GM10248 (cell line): ENCODE measurements at regions not wholly inside any gene's neighbourhood (a gene's known extent, or its start where the extent isn't known, plus 50 kb on each side); places are given as distances from the start of the nearest gene placed in this dataset.

Experiments used
- CTCF ChIA-PET: fragments of 300-600 bp; sonication (Branson Sonifier 250); formaldehyde crosslinking; extraction: SDS; loops from one replicate; lab custom pipeline; 2021; ENCODE audit warnings: antibody characterized with exemption; lab: Yijun Ruan, JAX
- POLR2A ChIA-PET: fragments of 350-650 bp; sonication (Branson Sonifier 250); formaldehyde crosslinking; extraction: SDS; loops from one replicate; lab custom pipeline; 2020; ENCODE audit warnings: antibody characterized with exemption; lab: Yijun Ruan, JAX
- DNase-seq: peaks from one replicate; pipeline ENCODE4 v3.0.0; 2012; ENCODE audit errors: extremely low spot score
- TF ChIP-seq, protein P1 (sequence below): IDR thresholded peaks from 2 replicates; pipeline ENCODE4 v1.5.1; 2012; ENCODE audit warnings: mild to moderate bottlenecking, low read depth; ENCODE audit errors: extremely low read depth, missing control alignments, control extremely low read depth

DNA sequence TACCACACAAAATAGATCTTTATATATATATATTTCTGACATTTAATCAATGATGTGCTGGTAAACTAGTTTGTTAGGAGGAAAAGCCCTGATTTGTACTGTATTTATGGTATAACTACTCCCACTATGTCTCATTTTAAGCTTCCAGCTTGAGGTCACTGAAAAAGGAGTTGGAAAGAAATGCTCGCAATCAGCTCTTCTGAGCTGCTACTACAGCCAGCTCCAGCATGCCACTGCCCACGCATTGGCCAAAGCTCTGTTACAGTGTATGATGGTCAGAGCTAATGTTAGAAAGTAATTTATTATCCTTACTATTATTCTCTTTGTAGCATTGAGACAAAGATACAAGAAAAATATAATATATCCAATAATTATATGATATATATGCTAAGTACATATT, 55.0 kb upstream of the PCED1B start:
- CTCF ChIA-PET: interaction anchor here (0.8 to 2.1 kb wide), 5 partner anchors 13 to 953 kb away, joined by 3 to 6 read pairs (median 4); no protein-coding TSS in a partner anchor
- no peak for DNase-seq
- TF ChIP-seq, protein P1, sequence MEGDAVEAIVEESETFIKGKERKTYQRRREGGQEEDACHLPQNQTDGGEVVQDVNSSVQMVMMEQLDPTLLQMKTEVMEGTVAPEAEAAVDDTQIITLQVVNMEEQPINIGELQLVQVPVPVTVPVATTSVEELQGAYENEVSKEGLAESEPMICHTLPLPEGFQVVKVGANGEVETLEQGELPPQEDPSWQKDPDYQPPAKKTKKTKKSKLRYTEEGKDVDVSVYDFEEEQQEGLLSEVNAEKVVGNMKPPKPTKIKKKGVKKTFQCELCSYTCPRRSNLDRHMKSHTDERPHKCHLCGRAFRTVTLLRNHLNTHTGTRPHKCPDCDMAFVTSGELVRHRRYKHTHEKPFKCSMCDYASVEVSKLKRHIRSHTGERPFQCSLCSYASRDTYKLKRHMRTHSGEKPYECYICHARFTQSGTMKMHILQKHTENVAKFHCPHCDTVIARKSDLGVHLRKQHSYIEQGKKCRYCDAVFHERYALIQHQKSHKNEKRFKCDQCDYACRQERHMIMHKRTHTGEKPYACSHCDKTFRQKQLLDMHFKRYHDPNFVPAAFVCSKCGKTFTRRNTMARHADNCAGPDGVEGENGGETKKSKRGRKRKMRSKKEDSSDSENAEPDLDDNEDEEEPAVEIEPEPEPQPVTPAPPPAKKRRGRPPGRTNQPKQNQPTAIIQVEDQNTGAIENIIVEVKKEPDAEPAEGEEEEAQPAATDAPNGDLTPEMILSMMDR: no peak
- POLR2A ChIA-PET: no interaction called here

DNA sequence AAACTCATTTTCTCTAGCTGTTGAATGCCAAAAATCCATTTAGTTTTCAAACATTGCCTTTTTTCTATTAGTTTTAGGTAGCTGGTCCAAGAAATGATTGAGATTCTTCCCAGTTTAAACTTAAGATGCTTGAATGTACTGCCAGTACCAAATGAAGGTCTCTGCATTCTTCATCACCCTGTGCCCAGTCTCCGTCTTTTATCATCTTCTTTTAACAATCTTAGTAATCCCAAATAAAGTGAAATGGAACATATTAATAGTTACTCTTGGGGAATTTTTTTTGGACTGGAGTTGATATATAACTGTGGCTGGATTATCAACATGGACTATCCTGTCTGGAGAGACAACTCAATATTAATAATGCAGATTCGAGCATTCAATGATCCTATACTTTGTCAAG, 54.1 kb upstream of the PCED1B start:
- CTCF ChIA-PET: interaction anchor here (1.6 kb wide), 1 partner anchor 41 kb away, joined by 4 read pairs; no protein-coding TSS in a partner anchor

DNA sequence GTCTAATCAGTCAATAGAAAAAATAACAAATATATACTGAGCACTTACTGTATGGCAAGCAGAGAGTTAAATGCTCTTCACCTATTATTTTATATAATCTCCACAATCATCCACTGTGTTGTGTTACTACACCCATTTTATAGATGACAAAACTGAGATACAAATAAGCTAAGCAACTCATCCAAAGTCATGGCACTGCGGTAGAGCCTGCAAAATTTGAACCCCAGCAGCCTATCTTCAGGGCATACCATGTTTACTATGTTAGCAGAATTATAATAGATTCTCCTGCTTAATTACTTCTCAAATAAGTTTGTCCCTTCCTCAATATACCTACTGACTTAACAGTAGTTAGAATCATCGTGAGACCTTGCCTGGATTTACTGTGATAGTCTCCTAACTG, 53.6 kb upstream of the PCED1B start:
- DNase-seq: no peak
- TF ChIP-seq, protein P1: no peak
- CTCF ChIA-PET: interaction anchor here (0.9 to 1.6 kb wide), 2 partner anchors 11 to 281 kb away, joined by 3 read pairs; no protein-coding TSS in a partner anchor
- POLR2A ChIA-PET: no interaction called here

More for the DNA sequence above, 54.1 kb upstream of the PCED1B start:
- POLR2A ChIA-PET: no interaction called here
- no peak for DNase-seq
- TF ChIP-seq, protein P1: no peak

DNA sequence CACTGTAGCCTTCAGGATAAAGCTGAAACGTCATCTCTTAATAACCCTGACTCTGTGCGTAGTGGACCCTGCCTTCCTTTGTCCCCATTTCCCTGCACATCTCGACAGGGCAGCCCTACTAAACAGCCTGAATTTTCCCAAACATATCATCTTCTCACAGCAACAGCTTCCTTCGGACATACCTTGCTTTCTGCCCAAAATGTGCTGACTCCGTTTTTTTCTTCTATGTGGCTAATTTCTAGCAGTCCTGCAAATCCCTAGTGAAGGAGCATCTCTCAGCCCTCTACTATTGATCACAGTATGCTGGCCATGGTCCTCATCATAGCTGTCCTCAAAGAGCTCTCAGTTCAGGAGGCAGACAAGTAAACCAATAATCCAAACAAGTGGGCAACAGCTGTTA, 53.1 kb upstream of the PCED1B start:
- POLR2A ChIA-PET: no interaction called here
- CTCF ChIA-PET: interaction anchor here (0.9 to 1.6 kb wide), 2 partner anchors 12 to 281 kb away, joined by 3 read pairs; no protein-coding TSS in a partner anchor
- no peak for DNase-seq
- TF ChIP-seq, protein P1: no peak
